SK-N-SH (cell line): ENCODE measurements at regions not wholly inside any gene's neighbourhood (a gene's known extent, or its start where the extent isn't known, plus 50 kb on each side); places are given as distances from the start of the nearest gene placed in this dataset.

Experiments used
- CTCF ChIA-PET: fragments of 300-600, 350-600 bp; formaldehyde crosslinking; extraction: SDS; loops from one replicate; lab custom pipeline; 2021; lab: Yijun Ruan, JAX
- POLR2A ChIA-PET: fragments of 350-600 bp; sonication (Branson Sonifier 250); formaldehyde crosslinking; extraction: SDS; loops from one replicate; lab custom pipeline; 2020; ENCODE audit warnings: antibody characterized with exemption, inconsistent platforms; lab: Yijun Ruan, JAX
- DNase-seq: peaks from one replicate; pipeline ENCODE4 v3.0.0; 2012
- H2AFZ ChIP-seq: fragments of 200-600 bp; sonication (generic); 2 replicates; pipeline ENCODE4 v1.8.1; 2016; ENCODE audit warnings: antibody characterized with exemption, mild to moderate bottlenecking, low read depth
- H3F3A ChIP-seq: fragments of 200-600 bp; sonication (generic); replicated peaks from 2 replicates; pipeline ENCODE3; 2016; ENCODE audit warnings: antibody characterized with exemption, mild to moderate bottlenecking; ENCODE audit not compliant: insufficient read depth
- H3K27ac ChIP-seq, 2 experiments: fragments of 200-500 bp in 1 of 2; fragments of 200-600 bp in 1 of 2; sonication (Bioruptor generic) in 1 of 2; sonication (generic), shearing (Covaris generic) in 1 of 2; 2 replicates each; pipeline versions ENCODE4 v1.5.1 to v1.6.1; 2014 to 2016; ENCODE audit warnings: low read depth in 2 of 2, inconsistent platforms in 1 of 2, low read length in 1 of 2, mild to moderate bottlenecking in 1 of 2, mixed read lengths in 1 of 2
- H3K27me3 ChIP-seq: fragments of 200-600 bp; sonication (generic), shearing (Covaris generic); 2 replicates; pipeline ENCODE4 v1.6.1; 2016; ENCODE audit warnings: mixed run types; ENCODE audit not compliant: insufficient read depth
- H3K36me3 ChIP-seq, 2 experiments: fragments of 200-500 bp in 1 of 2; fragments of 200-600 bp in 1 of 2; sonication (Bioruptor generic) in 1 of 2; sonication (generic) in 1 of 2; replicated peaks in 1 of 2; 2 replicates each; pipeline versions ENCODE3 to v1.5.1; 2014 to 2016; ENCODE audit warnings: low read length in 1 of 2, mild to moderate bottlenecking in 1 of 2; ENCODE audit not compliant: insufficient read depth in 2 of 2, control insufficient read depth in 1 of 2
- H3K4me1 ChIP-seq, 2 experiments: fragments of 200-500 bp in 1 of 2; fragments of 200-600 bp in 1 of 2; sonication (Bioruptor generic) in 1 of 2; sonication (generic), shearing (Covaris generic) in 1 of 2; 2 replicates each; pipeline versions ENCODE4 v1.5.1 to v1.6.1; 2014 to 2016; ENCODE audit warnings: low read depth in 1 of 2, low read length in 1 of 2, mixed run types in 1 of 2; ENCODE audit not compliant: insufficient read depth in 2 of 2, control insufficient read depth in 1 of 2
- H3K4me2 ChIP-seq: fragments of 200-600 bp; sonication (generic), shearing (Covaris generic); 2 replicates; pipeline ENCODE4 v1.6.1; 2017; ENCODE audit warnings: mixed run types
- H3K4me3 ChIP-seq, 2 experiments: fragments of 200-500 bp in 1 of 2; fragments of 200-600 bp in 1 of 2; sonication (Bioruptor generic) in 1 of 2; sonication (generic), shearing (Covaris generic) in 1 of 2; 2 replicates each; pipeline versions ENCODE4 v1.5.1 to v1.8.1; 2014 to 2016; ENCODE audit warnings: low read depth in 2 of 2, inconsistent platforms in 1 of 2, low read length in 1 of 2, mild to moderate bottlenecking in 1 of 2, mixed read lengths in 1 of 2, moderate library complexity in 1 of 2
- H3K79me2 ChIP-seq: fragments of 200-600 bp; sonication (generic); 2 replicates; pipeline ENCODE4 v1.8.1; 2017; ENCODE audit warnings: mild to moderate bottlenecking; ENCODE audit not compliant: insufficient read depth
- H3K9ac ChIP-seq: fragments of 200-600 bp; sonication (generic); 2 replicates; pipeline ENCODE4 v1.6.1; 2017; ENCODE audit warnings: mixed run types
- H3K9me2 ChIP-seq: fragments of 200-600 bp; sonication (generic); 2 replicates; pipeline ENCODE4 v1.6.1; 2017; ENCODE audit warnings: mixed run types
- H3K9me3 ChIP-seq: fragments of 200-600 bp; sonication (generic); 2 replicates; pipeline ENCODE4 v1.6.1; 2017; ENCODE audit warnings: mixed run types, mild to moderate bottlenecking, moderate library complexity
- H4K20me1 ChIP-seq: fragments of 200-600 bp; sonication (generic); 2 replicates; pipeline ENCODE4 v1.6.1; 2017; ENCODE audit warnings: mild to moderate bottlenecking, mixed run types; ENCODE audit not compliant: insufficient read depth
- CHD2 ChIP-seq: fragments of 150-350 bp; IDR thresholded peaks from 2 replicates; pipeline ENCODE4 v1.6.1; 2018; ENCODE audit warnings: low read length; ENCODE audit not compliant: partially characterized antibody
- CTCF ChIP-seq: fragments of 200-600 bp; sonication (generic); IDR thresholded peaks from 2 replicates; pipeline ENCODE4 v1.6.1; 2017; ENCODE audit warnings: antibody characterized with exemption, mild to moderate bottlenecking, moderate library complexity
- EZH2phosphoT487 ChIP-seq: fragments of 200-600 bp; sonication (generic); IDR thresholded peaks from 2 replicates; pipeline ENCODE4 v1.6.1; 2017; ENCODE audit warnings: low read depth, mixed run types, mild to moderate bottlenecking, antibody characterized with exemption, moderate library complexity, borderline replicate concordance
- FOXM1 ChIP-seq: IDR thresholded peaks from 2 replicates; pipeline ENCODE4 v1.4.0; 2012; ENCODE audit warnings: low read depth, mild to moderate bottlenecking
- SIN3A ChIP-seq: IDR thresholded peaks from 2 replicates; pipeline ENCODE4 v1.6.1; 2012; ENCODE audit warnings: low read depth, mild to moderate bottlenecking, low read length, moderate library complexity, borderline replicate concordance
- TEAD4 ChIP-seq: IDR thresholded peaks from 2 replicates; pipeline ENCODE4 v1.4.0; 2012; ENCODE audit warnings: mild to moderate bottlenecking, borderline replicate concordance; ENCODE audit not compliant: insufficient read depth
- USF1 ChIP-seq: IDR thresholded peaks from 2 replicates; pipeline ENCODE4 v1.4.0; 2012; ENCODE audit warnings: low read depth, borderline replicate concordance
- YY1 ChIP-seq: IDR thresholded peaks from 2 replicates; pipeline ENCODE4 v1.4.0; 2012; ENCODE audit warnings: low read depth, mild to moderate bottlenecking
- ZBTB33 ChIP-seq: IDR thresholded peaks from 2 replicates; pipeline ENCODE4 v1.4.0; 2012; ENCODE audit warnings: low read depth, borderline replicate concordance
- WGBS: methylation state at CpG from one replicate; pipeline ENCODE4 v1.1.6; 2017; ENCODE audit warnings: low lambda C conversion rate; 5-methylcytosine and 5-hydroxymethylcytosine counted together
- TF ChIP-seq, protein P1 (sequence below): IDR thresholded peaks from 2 replicates; pipeline ENCODE4 v1.6.1; 2012; ENCODE audit warnings: mild to moderate bottlenecking, low read depth, low read length, moderate library complexity

- DNase-seq: no peak
- H3K27ac ChIP-seq: no peak overlapping the region
Measured at GRCh38 chr11:122224867-122225266, 108.9 kb upstream of the BLID start.

GRCh38 chr11:122220321-122220720 lies 104.3 kb upstream of the BLID start:
- Histone ChIP-seq H3K9me2 (no peaks in the 10 kb centered on the region), H3K79me2 (no peaks in the 10 kb centered on the region), H3K9ac (no peak overlapping the region), H3K36me3 (no peaks in the 10 kb centered on the region), H3K9me3 (no peaks in the 10 kb centered on the region), H3K27me3 (no peaks in the 10 kb centered on the region), H3K4me2 (no peak overlapping the region), H3K4me3 (no peak overlapping the region), H3K4me1 (peaks cover 0 to 2% of the 10 kb centered on the region in 2 experiments; a peak in 1 of 4 replicates), H3K27ac (no peak overlapping the region), H3F3A (no peaks in the 10 kb centered on the region), H4K20me1 (no peaks in the 10 kb centered on the region), H2AFZ (no peak overlapping the region)
- no peak for TF ChIP-seq USF1
- TF ChIP-seq ZBTB33: no peak
- TF ChIP-seq CHD2: no peak
- no peak for TF ChIP-seq YY1
- no peak for TF ChIP-seq FOXM1
- TF ChIP-seq TEAD4: no peak
- no peak for TF ChIP-seq CTCF
- no peak for TF ChIP-seq SIN3A
- TF ChIP-seq, protein P1, sequence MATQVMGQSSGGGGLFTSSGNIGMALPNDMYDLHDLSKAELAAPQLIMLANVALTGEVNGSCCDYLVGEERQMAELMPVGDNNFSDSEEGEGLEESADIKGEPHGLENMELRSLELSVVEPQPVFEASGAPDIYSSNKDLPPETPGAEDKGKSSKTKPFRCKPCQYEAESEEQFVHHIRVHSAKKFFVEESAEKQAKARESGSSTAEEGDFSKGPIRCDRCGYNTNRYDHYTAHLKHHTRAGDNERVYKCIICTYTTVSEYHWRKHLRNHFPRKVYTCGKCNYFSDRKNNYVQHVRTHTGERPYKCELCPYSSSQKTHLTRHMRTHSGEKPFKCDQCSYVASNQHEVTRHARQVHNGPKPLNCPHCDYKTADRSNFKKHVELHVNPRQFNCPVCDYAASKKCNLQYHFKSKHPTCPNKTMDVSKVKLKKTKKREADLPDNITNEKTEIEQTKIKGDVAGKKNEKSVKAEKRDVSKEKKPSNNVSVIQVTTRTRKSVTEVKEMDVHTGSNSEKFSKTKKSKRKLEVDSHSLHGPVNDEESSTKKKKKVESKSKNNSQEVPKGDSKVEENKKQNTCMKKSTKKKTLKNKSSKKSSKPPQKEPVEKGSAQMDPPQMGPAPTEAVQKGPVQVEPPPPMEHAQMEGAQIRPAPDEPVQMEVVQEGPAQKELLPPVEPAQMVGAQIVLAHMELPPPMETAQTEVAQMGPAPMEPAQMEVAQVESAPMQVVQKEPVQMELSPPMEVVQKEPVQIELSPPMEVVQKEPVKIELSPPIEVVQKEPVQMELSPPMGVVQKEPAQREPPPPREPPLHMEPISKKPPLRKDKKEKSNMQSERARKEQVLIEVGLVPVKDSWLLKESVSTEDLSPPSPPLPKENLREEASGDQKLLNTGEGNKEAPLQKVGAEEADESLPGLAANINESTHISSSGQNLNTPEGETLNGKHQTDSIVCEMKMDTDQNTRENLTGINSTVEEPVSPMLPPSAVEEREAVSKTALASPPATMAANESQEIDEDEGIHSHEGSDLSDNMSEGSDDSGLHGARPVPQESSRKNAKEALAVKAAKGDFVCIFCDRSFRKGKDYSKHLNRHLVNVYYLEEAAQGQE: no peak
- ChIA-PET CTCF (interaction anchor here (0.6 to 10.3 kb wide), 3 partner anchors 286 to 565 kb away, joined by 3 to 136 read pairs (median 9); no protein-coding TSS in a partner anchor), POLR2A (interaction anchor here (1.2 kb wide), 1 partner anchor 565 kb away, joined by 3 read pairs; no protein-coding TSS in a partner anchor)
- 97% methylated on average over 2 of the region's 2 CpGs for WGBS
- DNase-seq: no peak

More at GRCh38 chr11:122224867-122225266, 108.9 kb upstream of the BLID start:
- Histone ChIP-seq H3F3A (no peaks in the 10 kb centered on the region), H3K9me3 (no peaks in the 10 kb centered on the region), H3K79me2 (no peaks in the 10 kb centered on the region), H4K20me1 (no peaks in the 10 kb centered on the region), H3K36me3 (no peaks in the 10 kb centered on the region), H2AFZ (no peak overlapping the region), H3K4me1 (no peaks in the 10 kb centered on the region; a peak in 2 of 4 replicates), H3K9me2 (no peaks in the 10 kb centered on the region), H3K4me3 (no peak overlapping the region), H3K27me3 (no peaks in the 10 kb centered on the region), H3K4me2 (no peak overlapping the region), H3K9ac (no peak overlapping the region)
- ChIA-PET CTCF (interaction anchor here (0.8 to 1.6 kb wide), 4 partner anchors 9 to 570 kb away, joined by 3 to 7 read pairs (median 4); no protein-coding TSS in a partner anchor), POLR2A (no interaction called here)
- WGBS: 96% methylated on average over 2 of the region's 2 CpGs
- no peak for TF ChIP-seq EZH2phosphoT487
